ENCODE measurements at regions not wholly inside any gene's neighbourhood (a gene's known extent, or its start where the extent isn't known, plus 50 kb on each side); places are given as distances from the start of the nearest gene placed in this dataset.

GRCh38 chr2:129777146-129777545 is 202.3 kb upstream of the RAB6C start:
- in situ Hi-C loops (cut with MboI; ENCODE audit: low sequenced_read_pairs) = no loop called here

- in situ Hi-C loops (cut with MboI; ENCODE audit: low sequenced_read_pairs) = no loop called here
Observed at GRCh38 chr2:129777762-129778583, 201.5 kb upstream of the RAB6C start.

- in situ Hi-C loops (cut with MboI; ENCODE audit: low sequenced_read_pairs) = no loop called here
Observed at GRCh38 chr2:129778584-129778877, 200.9 kb upstream of the RAB6C start.

- in situ Hi-C loops (cut with MboI; ENCODE audit: low sequenced_read_pairs) = no loop called here
Observed at GRCh38 chr2:129779783-129780182, 199.7 kb upstream of the RAB6C start.

GRCh38 chr2:129780316-129781270 is 198.9 kb upstream of the RAB6C start:
- in situ Hi-C loops (cut with MboI; ENCODE audit: low sequenced_read_pairs) = no loop called here

GRCh38 chr2:129781749-129782632 is 197.5 kb upstream of the RAB6C start:
- in situ Hi-C loops (cut with MboI; ENCODE audit: low sequenced_read_pairs) = no loop called here

GRCh38 chr2:129782633-129782990 is 196.9 kb upstream of the RAB6C start:
- in situ Hi-C loops (cut with MboI; ENCODE audit: low sequenced_read_pairs) = no loop called here

- in situ Hi-C loops (cut with MboI; ENCODE audit: low sequenced_read_pairs) = no loop called here
Observed at GRCh38 chr2:129784486-129784885, 195.0 kb upstream of the RAB6C start.

GRCh38 chr2:129791712-129792111 is 187.8 kb upstream of the RAB6C start:
- in situ Hi-C loops (cut with MboI; ENCODE audit: low sequenced_read_pairs) = no loop called here

- in situ Hi-C loops (cut with MboI; ENCODE audit: low sequenced_read_pairs) = no loop called here
Observed at GRCh38 chr2:129793431-129793902, 186.0 kb upstream of the RAB6C start.

- in situ Hi-C loops (cut with MboI; ENCODE audit: low sequenced_read_pairs) = no loop called here
Observed at GRCh38 chr2:129794116-129794515, 185.3 kb upstream of the RAB6C start.

- in situ Hi-C loops (cut with MboI; ENCODE audit: low sequenced_read_pairs) = no loop called here
Observed at GRCh38 chr2:129794540-129794939, 184.9 kb upstream of the RAB6C start.

- in situ Hi-C loops (cut with MboI; ENCODE audit: low sequenced_read_pairs) = no loop called here
Observed at GRCh38 chr2:129796225-129796624, 183.2 kb upstream of the RAB6C start.

GRCh38 chr2:129796801-129797488 is 182.5 kb upstream of the RAB6C start:
- in situ Hi-C loops (cut with MboI; ENCODE audit: low sequenced_read_pairs) = no loop called here

GRCh38 chr2:129797489-129798300 is 181.8 kb upstream of the RAB6C start:
- in situ Hi-C loops (cut with MboI; ENCODE audit: low sequenced_read_pairs) = no loop called here

GRCh38 chr2:129798301-129798581 is 181.2 kb upstream of the RAB6C start:
- in situ Hi-C loops (cut with MboI; ENCODE audit: low sequenced_read_pairs) = no loop called here

- in situ Hi-C loops (cut with MboI; ENCODE audit: low sequenced_read_pairs) = no loop called here
Observed at GRCh38 chr2:129798626-129799025, 180.8 kb upstream of the RAB6C start.

GRCh38 chr2:129799036-129799958 is 180.2 kb upstream of the RAB6C start:
- in situ Hi-C loops (cut with MboI; ENCODE audit: low sequenced_read_pairs) = no loop called here

GRCh38 chr2:129800285-129800684 is 179.2 kb upstream of the RAB6C start:
- in situ Hi-C loops (cut with MboI; ENCODE audit: low sequenced_read_pairs) = no loop called here

Measured in HL-60/S4 (cell line).